ACC112 (cell line): ENCODE measurements at regions not wholly inside any gene's neighbourhood (a gene's known extent, or its start where the extent isn't known, plus 50 kb on each side); places are given as distances from the start of the nearest gene placed in this dataset.

Experiments used
- H2AFZ ChIP-seq: fragments of 200-600 bp; sonication (generic); one replicate; pipeline ENCODE4 v1.6.0; 2017; ENCODE audit warnings: antibody characterized with exemption, low read length; ENCODE audit not compliant: unreplicated experiment
- H3K27ac ChIP-seq: fragments of 200-600 bp; sonication (generic); 2 replicates; pipeline ENCODE4 v1.5.1; 2014; ENCODE audit warnings: low read depth, mild to moderate bottlenecking, antibody characterized with exemption, low read length, moderate library complexity
- H3K27me3 ChIP-seq: fragments of 200-600 bp; sonication (generic); 2 replicates; pipeline ENCODE4 v1.6.1; 2014; ENCODE audit warnings: mild to moderate bottlenecking, antibody characterized with exemption, low read length, moderate library complexity, mixed read lengths; ENCODE audit not compliant: insufficient read depth
- H3K36me3 ChIP-seq: fragments of 200-600 bp; sonication (generic); 2 replicates; pipeline ENCODE4 v1.6.1; 2016; ENCODE audit warnings: mild to moderate bottlenecking, antibody characterized with exemption, low read length, moderate library complexity, mixed read lengths; ENCODE audit not compliant: insufficient read depth
- H3K4me1 ChIP-seq: fragments of 200-600 bp; sonication (generic); one replicate; pipeline ENCODE4 v1.6.1; 2016; ENCODE audit warnings: low read length, mixed read lengths; ENCODE audit not compliant: insufficient read depth, unreplicated experiment, control insufficient read depth
- H3K4me3 ChIP-seq: fragments of 200-600 bp; sonication (generic); 2 replicates; pipeline ENCODE4 v1.5.1; 2014; ENCODE audit warnings: mild to moderate bottlenecking, low read depth, low read length
- H3K79me2 ChIP-seq: fragments of 200-600 bp; sonication (generic); one replicate; pipeline ENCODE4 v1.6.0; 2016; ENCODE audit warnings: low read length; ENCODE audit not compliant: control insufficient read depth, unreplicated experiment, insufficient read depth

GRCh38 chr22:48337957-48338792, 1489.5 kb downstream of the BRD1 start:
- no peaks in the 10 kb centered on the region for H3K36me3 ChIP-seq

GRCh38 chr22:48336339-48337060, 1491.2 kb downstream of the BRD1 start:
- Histone ChIP-seq H3K4me3 (no peak overlapping the region), H3K4me1 (no peaks in the 10 kb centered on the region), H3K27ac (no peak overlapping the region), H2AFZ (no peak overlapping the region), H3K36me3 (no peaks in the 10 kb centered on the region), H3K79me2 (no peaks in the 10 kb centered on the region), H3K27me3 (no peaks in the 10 kb centered on the region)

More at GRCh38 chr22:48337957-48338792, 1489.5 kb downstream of the BRD1 start:
- Histone ChIP-seq H3K27me3 (no peaks in the 10 kb centered on the region), H3K27ac (no peak overlapping the region), H3K79me2 (no peaks in the 10 kb centered on the region), H3K4me3 (no peak overlapping the region), H2AFZ (no peak overlapping the region), H3K4me1 (no peaks in the 10 kb centered on the region)

- Histone ChIP-seq H3K27me3 (no peaks in the 10 kb centered on the region), H2AFZ (no peak overlapping the region), H3K79me2 (no peaks in the 10 kb centered on the region), H3K4me1 (no peaks in the 10 kb centered on the region), H3K27ac (no peak overlapping the region), H3K36me3 (no peaks in the 10 kb centered on the region), H3K4me3 (no peak overlapping the region)
These were observed 1492.1 kb downstream of the BRD1 start for GRCh38 chr22:48335442-48336139.

GRCh38 chr22:48334971-48335370, 1492.7 kb downstream of the BRD1 start:
- no peaks in the 10 kb centered on the region for H3K4me1 ChIP-seq

GRCh38 chr22:48333816-48334735, 1493.6 kb downstream of the BRD1 start:
- Histone ChIP-seq H3K4me3 (no peak overlapping the region), H3K36me3 (no peaks in the 10 kb centered on the region), H3K27me3 (no peaks in the 10 kb centered on the region), H2AFZ (no peak overlapping the region), H3K79me2 (no peaks in the 10 kb centered on the region), H3K4me1 (no peaks in the 10 kb centered on the region), H3K27ac (no peak overlapping the region)

More at GRCh38 chr22:48334971-48335370, 1492.7 kb downstream of the BRD1 start:
- Histone ChIP-seq H3K36me3 (no peaks in the 10 kb centered on the region), H3K4me3 (no peak overlapping the region), H3K27me3 (no peaks in the 10 kb centered on the region), H2AFZ (no peak overlapping the region), H3K79me2 (no peaks in the 10 kb centered on the region), H3K27ac (no peak overlapping the region)

GRCh38 chr22:48333323-48333763, 1494.3 kb downstream of the BRD1 start:
- H3K4me1 ChIP-seq: no peaks in the 10 kb centered on the region
- no peaks in the 10 kb centered on the region for H3K36me3 ChIP-seq
- no peak overlapping the region for H2AFZ ChIP-seq
- no peaks in the 10 kb centered on the region for H3K27me3 ChIP-seq
- no peak overlapping the region for H3K4me3 ChIP-seq
- H3K27ac ChIP-seq: no peak overlapping the region
- H3K79me2 ChIP-seq: no peaks in the 10 kb centered on the region

GRCh38 chr22:48332438-48333322, 1495.0 kb downstream of the BRD1 start:
- H3K4me3 ChIP-seq: no peak overlapping the region
- no peak overlapping the region for H2AFZ ChIP-seq
- no peaks in the 10 kb centered on the region for H3K4me1 ChIP-seq
- H3K36me3 ChIP-seq: no peaks in the 10 kb centered on the region
- H3K79me2 ChIP-seq: no peaks in the 10 kb centered on the region
- no peak overlapping the region for H3K27ac ChIP-seq
- H3K27me3 ChIP-seq: no peaks in the 10 kb centered on the region

GRCh38 chr22:48331691-48332220, 1495.9 kb downstream of the BRD1 start:
- Histone ChIP-seq H3K4me1 (no peaks in the 10 kb centered on the region), H3K4me3 (no peak overlapping the region), H3K27ac (no peak overlapping the region), H3K36me3 (no peaks in the 10 kb centered on the region), H2AFZ (no peak overlapping the region), H3K79me2 (no peaks in the 10 kb centered on the region), H3K27me3 (no peaks in the 10 kb centered on the region)

- no peak overlapping the region for H3K4me3 ChIP-seq
These were observed 1496.4 kb downstream of the BRD1 start for GRCh38 chr22:48331266-48331665.

More at GRCh38 chr22:48331266-48331665, 1496.4 kb downstream of the BRD1 start:
- H3K79me2 ChIP-seq: no peaks in the 10 kb centered on the region
- no peaks in the 10 kb centered on the region for H3K36me3 ChIP-seq
- H3K4me1 ChIP-seq: no peaks in the 10 kb centered on the region
- H2AFZ ChIP-seq: no peak overlapping the region
- H3K27me3 ChIP-seq: no peaks in the 10 kb centered on the region
- H3K27ac ChIP-seq: no peak overlapping the region
